ENCODE measurements at regions not wholly inside any gene's neighbourhood (a gene's known extent, or its start where the extent isn't known, plus 50 kb on each side); places are given as distances from the start of the nearest gene placed in this dataset.
"Not testable (repeated sequence)": the region's sequence is repeated elsewhere in the genome, so short reads cannot be mapped to it uniquely, and the experiment has no call there.

DNA sequence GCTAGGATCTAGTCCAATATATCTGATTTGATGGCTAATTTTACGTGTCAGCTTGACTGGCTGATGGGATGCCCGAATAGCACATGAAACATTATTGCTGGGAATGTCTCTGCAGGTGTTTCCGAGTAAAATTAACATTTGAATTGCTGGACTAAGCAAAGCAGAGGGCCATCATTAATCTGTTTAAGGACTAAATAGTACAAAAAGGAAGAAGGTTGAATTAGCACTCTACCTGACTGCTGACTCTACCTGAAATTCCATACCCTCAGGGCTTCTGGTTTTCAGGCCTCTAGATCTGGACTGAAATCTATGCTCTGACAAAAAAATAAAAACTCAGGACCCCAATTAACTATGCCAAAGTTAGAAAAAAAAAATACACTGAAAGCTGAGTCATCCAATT, 1021.9 kb downstream of the FAM133A start:
- no peak for DNase-seq (ENCODE audit: low read depth)
- no peak for TF ChIP-seq CTCF (conservative IDR thresholded peaks at IDR 0.05; ENCODE audit: low read depth, low read length)
- no peak overlapping the region for H3K4me3 ChIP-seq (ENCODE audit: low read length)

- H3K4me3 ChIP-seq (ENCODE audit: low read length); DNase-seq (ENCODE audit: low read depth): not testable (repeated sequence)
Observed at GRCh38 chrX:94704348-94705256, 1030.6 kb downstream of the FAM133A start.

DNA sequence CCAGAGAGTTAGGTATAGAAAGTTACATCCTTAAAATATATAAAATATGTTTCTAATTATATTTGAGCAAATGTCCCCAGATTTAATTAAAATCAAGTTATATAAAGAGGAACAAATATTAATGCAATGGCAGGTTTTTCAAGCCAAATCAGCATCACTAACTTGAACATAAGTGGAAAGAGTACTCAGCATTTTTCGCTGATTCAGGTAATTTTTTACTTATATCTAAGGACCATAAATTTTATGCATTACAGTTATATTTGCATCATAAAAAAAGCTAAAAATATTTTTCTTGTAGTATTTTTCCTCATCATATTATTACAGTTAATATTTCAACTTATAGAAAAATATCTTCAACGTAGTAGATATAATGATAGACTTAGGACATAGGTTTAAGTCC, 1047.4 kb downstream of the FAM133A start:
- no peak for TF ChIP-seq CTCF (conservative IDR thresholded peaks at IDR 0.05; ENCODE audit: low read depth, low read length)
- no peak for DNase-seq (ENCODE audit: low read depth)
- H3K4me3 ChIP-seq (ENCODE audit: low read length): no peak overlapping the region

DNA sequence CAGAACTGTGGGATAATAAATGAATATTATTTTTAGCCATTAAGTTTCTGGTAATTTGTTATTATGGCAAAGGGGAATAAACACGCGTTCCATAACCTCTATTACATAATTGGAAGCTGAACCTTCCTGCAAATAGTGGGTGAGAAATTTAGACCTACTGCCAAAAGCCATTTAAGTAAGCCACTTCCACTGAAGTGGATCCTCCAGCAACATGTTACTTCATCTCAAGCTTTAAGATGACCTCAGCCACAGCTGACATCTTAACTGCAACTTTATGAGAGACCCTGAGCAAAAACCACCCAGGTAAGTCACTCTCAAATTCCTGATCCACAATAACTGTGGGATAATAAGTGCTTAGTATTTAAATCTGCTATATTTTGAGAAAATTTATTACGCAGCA, 1048.6 kb downstream of the FAM133A start:
- DNase-seq (ENCODE audit: low read depth): no peak
- TF ChIP-seq CTCF (conservative IDR thresholded peaks at IDR 0.05; ENCODE audit: low read depth, low read length): no peak

DNA sequence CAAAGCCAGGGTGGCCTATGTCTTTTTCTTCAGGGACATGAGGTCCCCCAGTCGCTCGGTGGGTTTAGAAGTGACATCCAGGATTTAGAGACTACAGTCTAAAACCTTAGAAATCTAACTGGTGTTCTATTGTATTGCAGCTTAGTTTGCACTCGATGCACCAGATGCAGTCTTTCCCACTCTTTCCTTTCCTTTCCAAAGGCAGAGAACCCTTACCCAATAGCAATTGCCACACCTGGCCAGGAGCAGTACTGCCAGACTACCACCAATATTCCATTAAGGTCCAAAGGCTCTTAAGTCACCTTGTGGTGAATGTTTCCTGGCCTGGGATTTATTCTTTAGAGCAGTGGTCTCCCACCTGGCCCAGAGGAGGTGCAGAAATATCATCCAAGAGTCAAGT, 1068.8 kb downstream of the FAM133A start:
- no peak overlapping the region for H3K4me3 ChIP-seq (ENCODE audit: low read length)
- no peak for TF ChIP-seq CTCF (conservative IDR thresholded peaks at IDR 0.05; ENCODE audit: low read depth, low read length)
- no peak for DNase-seq (ENCODE audit: low read depth)

More for the DNA sequence above, 1048.6 kb downstream of the FAM133A start:
- H3K4me3 ChIP-seq (ENCODE audit: low read length): no peak overlapping the region

DNA sequence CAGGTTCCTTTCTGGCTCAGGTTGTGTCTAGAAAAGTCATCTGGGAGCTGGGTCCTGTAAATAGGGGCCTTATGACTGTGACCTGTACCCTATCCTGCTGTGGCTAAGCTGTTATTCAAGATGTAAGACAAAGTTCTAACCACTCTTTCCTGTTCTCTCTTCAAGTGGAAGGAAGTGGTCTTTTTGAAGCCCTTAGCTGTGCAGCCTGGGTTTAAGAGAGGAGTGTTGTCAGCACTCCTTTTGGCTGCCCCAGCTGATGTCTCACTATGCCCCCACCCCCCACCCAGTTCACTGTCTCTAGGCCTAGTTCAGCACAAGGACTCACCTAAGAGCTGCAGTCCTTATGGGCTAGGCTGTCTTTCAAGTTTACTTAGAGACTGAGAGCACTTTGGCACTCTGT, 1069.5 kb downstream of the FAM133A start:
- TF ChIP-seq CTCF (conservative IDR thresholded peaks at IDR 0.05; ENCODE audit: low read depth, low read length): no peak
- H3K4me3 ChIP-seq (ENCODE audit: low read length): no peak overlapping the region
- DNase-seq (ENCODE audit: low read depth): no peak

DNA sequence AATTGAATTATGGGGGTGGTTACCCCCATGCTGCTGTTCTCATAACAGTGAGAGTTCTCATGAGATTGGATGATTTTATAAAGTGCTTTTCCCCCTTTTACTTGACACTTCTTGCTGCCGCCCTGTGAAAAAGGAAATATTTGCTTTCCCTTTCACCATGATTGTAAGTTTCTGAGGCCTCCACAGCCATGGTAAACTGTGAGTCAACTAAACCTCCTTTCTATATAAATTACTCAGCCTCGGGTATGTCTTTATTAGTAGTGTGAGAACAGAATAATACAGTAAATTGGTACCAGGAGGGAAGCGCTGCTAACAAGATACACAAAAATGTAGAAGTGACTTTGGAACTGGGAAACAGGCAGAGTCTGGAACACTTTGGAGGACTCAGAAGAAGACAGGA, 1070.8 kb downstream of the FAM133A start:
- no peak for DNase-seq (ENCODE audit: low read depth)
- H3K4me3 ChIP-seq (ENCODE audit: low read length): no peak overlapping the region
- TF ChIP-seq CTCF (conservative IDR thresholded peaks at IDR 0.05; ENCODE audit: low read depth, low read length): no peak

Measured in retinal pigment epithelial cell (primary cell).